OCI-LY1 (cell line): ENCODE measurements at regions not wholly inside any gene's neighbourhood (a gene's known extent, or its start where the extent isn't known, plus 50 kb on each side); places are given as distances from the start of the nearest gene placed in this dataset.

Experiments used
- CTCF ChIP-seq: fragments of 200-600 bp; sonication (generic), shearing (Covaris generic); IDR thresholded peaks from 2 replicates; pipeline ENCODE4 v1.5.1; 2017; ENCODE audit warnings: mild to moderate bottlenecking, antibody characterized with exemption, low read length, moderate library complexity, mixed read lengths
- EZH2 ChIP-seq: fragments of 200-600 bp; sonication (generic), shearing (Covaris generic); IDR thresholded peaks from 2 replicates; pipeline ENCODE4 v1.8.0; 2017; ENCODE audit warnings: borderline replicate concordance, mixed run types, mild to moderate bottlenecking, antibody characterized with exemption, low read length, moderate library complexity, mixed read lengths

GRCh38 chr2:129698593-129698992, 280.9 kb upstream of the RAB6C start:
- TF ChIP-seq EZH2 (no peak), CTCF (no peak)
